ENCODE measurements at regions not wholly inside any gene's neighbourhood (a gene's known extent, or its start where the extent isn't known, plus 50 kb on each side); places are given as distances from the start of the nearest gene placed in this dataset.

DNA sequence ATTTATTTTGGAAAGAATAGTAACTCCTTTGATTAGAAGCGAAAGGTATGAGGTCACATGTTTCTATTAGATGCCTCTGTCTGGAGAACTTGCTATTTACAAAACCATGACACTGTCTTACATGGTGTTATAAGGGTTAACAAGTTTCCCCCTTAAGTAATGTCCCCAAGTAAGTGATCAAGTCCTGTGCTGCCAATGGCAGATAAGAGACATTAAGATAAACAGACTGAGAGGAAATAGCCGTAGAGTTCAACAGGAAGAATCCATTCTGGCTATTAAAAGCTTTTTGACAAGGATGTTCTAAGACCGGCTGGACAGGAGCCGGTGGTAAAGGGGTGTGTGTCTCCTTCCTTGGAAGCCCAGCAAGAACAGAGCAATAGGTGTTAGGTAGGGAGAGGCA lies 257.5 kb downstream of the GADD45G start:
- CTCF ChIA-PET, result no interaction called here
- Histone ChIP-seq H3K27me3 (replicated peaks; ENCODE audit: insufficient read depth, low read depth, low read length, poor library complexity) (no peaks in the 10 kb centered on the region), H3K9me3 (ENCODE audit: low read depth, low read length, poor library complexity, severe bottlenecking) (no peaks in the 10 kb centered on the region), H3K4me1 (ENCODE audit: insufficient read depth, low read length, poor library complexity, severe bottlenecking) (no peaks in the 10 kb centered on the region), H3K4me3 (ENCODE audit: low read depth, low read length, poor library complexity, severe bottlenecking) (no peak overlapping the region), H3K27ac (ENCODE audit: low read depth, low read length, poor library complexity, severe bottlenecking) (no peak overlapping the region), H3K36me3 (ENCODE audit: insufficient read depth, low read length, poor library complexity, severe bottlenecking) (no peaks in the 10 kb centered on the region)
- no peak for TF ChIP-seq EZH2 (IDR thresholded peaks at IDR 0.05; ENCODE audit: borderline replicate concordance, low read depth, low read length, poor library complexity, severe bottlenecking)
- TF ChIP-seq, protein P1, sequence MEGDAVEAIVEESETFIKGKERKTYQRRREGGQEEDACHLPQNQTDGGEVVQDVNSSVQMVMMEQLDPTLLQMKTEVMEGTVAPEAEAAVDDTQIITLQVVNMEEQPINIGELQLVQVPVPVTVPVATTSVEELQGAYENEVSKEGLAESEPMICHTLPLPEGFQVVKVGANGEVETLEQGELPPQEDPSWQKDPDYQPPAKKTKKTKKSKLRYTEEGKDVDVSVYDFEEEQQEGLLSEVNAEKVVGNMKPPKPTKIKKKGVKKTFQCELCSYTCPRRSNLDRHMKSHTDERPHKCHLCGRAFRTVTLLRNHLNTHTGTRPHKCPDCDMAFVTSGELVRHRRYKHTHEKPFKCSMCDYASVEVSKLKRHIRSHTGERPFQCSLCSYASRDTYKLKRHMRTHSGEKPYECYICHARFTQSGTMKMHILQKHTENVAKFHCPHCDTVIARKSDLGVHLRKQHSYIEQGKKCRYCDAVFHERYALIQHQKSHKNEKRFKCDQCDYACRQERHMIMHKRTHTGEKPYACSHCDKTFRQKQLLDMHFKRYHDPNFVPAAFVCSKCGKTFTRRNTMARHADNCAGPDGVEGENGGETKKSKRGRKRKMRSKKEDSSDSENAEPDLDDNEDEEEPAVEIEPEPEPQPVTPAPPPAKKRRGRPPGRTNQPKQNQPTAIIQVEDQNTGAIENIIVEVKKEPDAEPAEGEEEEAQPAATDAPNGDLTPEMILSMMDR (conservative IDR thresholded peaks at IDR 0.05; ENCODE audit: low read depth, low read length), result no peak
- no peak for DNase-seq (ENCODE audit: low spot score)
- POLR2A ChIA-PET (ENCODE audit: low non-redundant PET), result no interaction called here
- intact Hi-C loops (cut with micrococcal nuclease; ENCODE audit: unreplicated experiment), result no loop called here
- no TSS peak for BruUV-seq (replicated peaks)

DNA sequence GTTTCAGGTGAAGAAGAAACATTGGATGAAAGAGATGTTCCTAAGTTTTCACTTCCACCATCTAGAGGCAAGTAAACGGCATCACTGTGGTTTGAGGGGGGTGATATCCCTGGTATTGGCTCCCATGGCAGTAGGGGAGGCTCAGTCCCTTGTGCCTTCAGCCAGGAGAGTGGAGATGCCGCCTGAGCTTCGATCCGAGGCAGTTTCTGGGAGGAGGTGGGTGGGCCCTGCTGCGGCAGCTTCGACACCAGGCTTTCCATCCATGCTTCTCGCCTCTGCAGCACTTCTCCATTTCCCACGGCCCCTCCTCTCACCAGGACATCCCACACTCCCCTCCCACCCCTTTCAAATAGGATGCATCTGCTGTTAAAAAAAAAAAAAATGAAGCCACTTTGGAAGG lies 258.3 kb downstream of the GADD45G start:
- DNase-seq (ENCODE audit: low spot score), result no peak
- no peaks in the 10 kb centered on the region for H3K36me3 ChIP-seq (ENCODE audit: insufficient read depth, low read length, poor library complexity, severe bottlenecking)
- ChIA-PET POLR2A (ENCODE audit: low non-redundant PET) (no interaction called here), CTCF (no interaction called here)
- no peak overlapping the region for H3K27ac ChIP-seq (ENCODE audit: low read depth, low read length, poor library complexity, severe bottlenecking)
- no peaks in the 10 kb centered on the region for H3K4me1 ChIP-seq (ENCODE audit: insufficient read depth, low read length, poor library complexity, severe bottlenecking)
- no TSS peak for BruUV-seq (replicated peaks)
- TF ChIP-seq, protein P1 (conservative IDR thresholded peaks at IDR 0.05; ENCODE audit: low read depth, low read length), result no peak
- TF ChIP-seq EZH2 (IDR thresholded peaks at IDR 0.05; ENCODE audit: borderline replicate concordance, low read depth, low read length, poor library complexity, severe bottlenecking), result no peak
- H3K27me3 ChIP-seq (replicated peaks; ENCODE audit: insufficient read depth, low read depth, low read length, poor library complexity), result no peaks in the 10 kb centered on the region
- no peaks in the 10 kb centered on the region for H3K9me3 ChIP-seq (ENCODE audit: low read depth, low read length, poor library complexity, severe bottlenecking)
- H3K4me3 ChIP-seq (ENCODE audit: low read depth, low read length, poor library complexity, severe bottlenecking), result no peak overlapping the region
- intact Hi-C loops (cut with micrococcal nuclease; ENCODE audit: unreplicated experiment), result no loop called here

- Histone ChIP-seq H3K4me3 (ENCODE audit: low read depth, low read length, poor library complexity, severe bottlenecking) (no peak overlapping the region), H3K9me3 (ENCODE audit: low read depth, low read length, poor library complexity, severe bottlenecking) (no peaks in the 10 kb centered on the region), H3K4me1 (ENCODE audit: insufficient read depth, low read length, poor library complexity, severe bottlenecking) (no peaks in the 10 kb centered on the region), H3K36me3 (ENCODE audit: insufficient read depth, low read length, poor library complexity, severe bottlenecking) (no peaks in the 10 kb centered on the region), H3K27ac (ENCODE audit: low read depth, low read length, poor library complexity, severe bottlenecking) (no peak overlapping the region), H3K27me3 (replicated peaks; ENCODE audit: insufficient read depth, low read depth, low read length, poor library complexity) (no peaks in the 10 kb centered on the region)
- intact Hi-C loops (cut with micrococcal nuclease; ENCODE audit: unreplicated experiment), result no loop called here
- no TSS peak for BruUV-seq (replicated peaks)
- no peak for DNase-seq (ENCODE audit: low spot score)
- ChIA-PET CTCF (no interaction called here), POLR2A (ENCODE audit: low non-redundant PET) (no interaction called here)
- TF ChIP-seq EZH2 (IDR thresholded peaks at IDR 0.05; ENCODE audit: borderline replicate concordance, low read depth, low read length, poor library complexity, severe bottlenecking), result no peak
- TF ChIP-seq, protein P1 (conservative IDR thresholded peaks at IDR 0.05; ENCODE audit: low read depth, low read length), result no peak
Observed at GRCh38 chr9:89863837-89864236, 259.0 kb downstream of the GADD45G start.
